GM12878 (cell line): ENCODE measurements at regions not wholly inside any gene's neighbourhood (a gene's known extent, or its start where the extent isn't known, plus 50 kb on each side); places are given as distances from the start of the nearest gene placed in this dataset.

Experiments
- ATAC-seq: fragments of 200-7000 bp; cut with Tn5 transposase; 3 replicates; pipeline ENCODE4 v1.9.1; 2020; ENCODE audit warnings: mild to moderate bottlenecking, moderate library complexity
- BruUV-seq: library from RNA; stranded (reverse); fragments of 400-500 nt; replicated peaks from 2 replicates; lab custom pipeline; 2021; lab: Mats Ljungman, UMichigan
- CTCF ChIA-PET: fragments of 300-600 bp; sonication (Branson Sonifier 250); formaldehyde crosslinking; extraction: SDS; loops from one replicate; lab custom pipeline; 2021; ENCODE audit warnings: inconsistent platforms; lab: Yijun Ruan, JAX
- POLR2A ChIA-PET: fragments of 350-600 bp; formaldehyde crosslinking; extraction: SDS; loops from one replicate; lab custom pipeline; 2021; ENCODE audit warnings: inconsistent platforms; lab: Charles Lee
- RAD21 ChIA-PET: fragments of 300-600 bp; sonication (Branson Sonifier 250); formaldehyde crosslinking; loops from one replicate; lab custom pipeline; 2023; ENCODE audit warnings: antibody characterized with exemption; ENCODE audit not compliant: unreplicated experiment; lab: Charles Lee
- SMC1A ChIA-PET: fragments of 300-600 bp; sonication (Branson Sonifier 250); formaldehyde crosslinking; loops from one replicate; lab custom pipeline; 2023; ENCODE audit not compliant: unreplicated experiment, uncharacterized antibody; lab: Charles Lee
- DNase-seq: peaks from one replicate; pipeline ENCODE4 v3.0.0-alpha.2; 2011; ENCODE audit warnings: low read depth, low spot score
- FAIRE-seq: peaks from 3 replicates; lab custom pipeline; 2011; peaks lifted over from hg19 to GRCh38; lab: Jason Lieb, UNC
- H2AFZ ChIP-seq: 2 replicates; pipeline ENCODE4 v1.6.0; 2011; ENCODE audit warnings: low read depth, low read length, control low read depth; ENCODE audit not compliant: control insufficient read depth
- H3K27ac ChIP-seq: 2 replicates; pipeline ENCODE4 v1.5.1; 2011; ENCODE audit warnings: control low read depth; ENCODE audit not compliant: control insufficient read depth, insufficient read depth
- H3K27me3 ChIP-seq, 2 experiments: replicated peaks in 1 of 2; 2 replicates each; pipeline versions ENCODE4 v1.6.0 to v1.6.1; 2011; ENCODE audit warnings: low read length in 1 of 2; ENCODE audit not compliant: control insufficient read depth in 2 of 2, insufficient read depth in 2 of 2
- H3K36me3 ChIP-seq, 2 experiments: 2 replicates each; pipeline ENCODE4 v1.5.1; 2011; ENCODE audit warnings: low read length in 1 of 2; ENCODE audit not compliant: control insufficient read depth in 2 of 2, insufficient read depth in 2 of 2
- H3K4me1 ChIP-seq: 2 replicates; pipeline ENCODE4 v1.6.1; 2011; ENCODE audit warnings: mild to moderate bottlenecking, low read length, moderate library complexity, mixed read lengths; ENCODE audit not compliant: control insufficient read depth, insufficient read depth
- H3K4me2 ChIP-seq: 2 replicates; pipeline ENCODE4 v1.6.0; 2011; ENCODE audit warnings: control low read depth; ENCODE audit not compliant: control insufficient read depth, insufficient read depth
- H3K4me3 ChIP-seq: fragments of 200-600 bp; sonication (generic); 2 replicates; pipeline ENCODE4 v1.5.1; 2016
- H3K79me2 ChIP-seq: 2 replicates; pipeline ENCODE4 v1.6.0; 2011; ENCODE audit warnings: low read length; ENCODE audit not compliant: control insufficient read depth, insufficient read depth
- H3K9ac ChIP-seq: 2 replicates; pipeline ENCODE4 v1.8.0; 2011; ENCODE audit warnings: low read length, control low read depth, mixed read lengths; ENCODE audit not compliant: control insufficient read depth, insufficient read depth
- H3K9me3 ChIP-seq: replicated peaks from 3 replicates; pipeline ENCODE4 v1.5.1; 2011; ENCODE audit warnings: mild to moderate bottlenecking, low read length; ENCODE audit not compliant: control insufficient read depth, insufficient read depth
- H4K20me1 ChIP-seq: 2 replicates; pipeline ENCODE4 v1.6.0; 2011; ENCODE audit not compliant: control insufficient read depth, insufficient read depth
- ATF7 ChIP-seq: fragments of 450-650 bp; IDR thresholded peaks from 2 replicates; pipeline ENCODE4 v1.6.1; 2016; ENCODE audit warnings: low read depth, mild to moderate bottlenecking
- CBX3 ChIP-seq: fragments of 200-600 bp; sonication (generic); IDR thresholded peaks from 2 replicates; pipeline ENCODE4 v1.6.1; 2016; ENCODE audit warnings: low read depth, borderline replicate concordance
- CBX5 ChIP-seq: sonication (generic); IDR thresholded peaks from 2 replicates; pipeline ENCODE4 v1.6.1; 2016; ENCODE audit warnings: low read depth, moderate library complexity, mild to moderate bottlenecking, inconsistent platforms
- CEBPB ChIP-seq, 2 experiments: fragments of 150-350 bp in 1 of 2; IDR thresholded peaks; 2 replicates each; pipeline ENCODE4 v1.6.1; 2012 to 2014; ENCODE audit warnings: low read depth in 2 of 2, low read length in 2 of 2, borderline replicate concordance in 1 of 2, inconsistent platforms in 1 of 2
- EP300 ChIP-seq, 2 experiments: fragments of 150-350 bp in 1 of 2; IDR thresholded peaks; 2 replicates each; pipeline ENCODE4 v1.6.1; 2011 to 2012; ENCODE audit warnings: low read depth in 2 of 2, low read length in 2 of 2, borderline replicate concordance in 1 of 2, improper control_type of control experiment in 1 of 2, inconsistent platforms in 1 of 2; ENCODE audit not compliant: control insufficient read depth in 1 of 2
- FOXK2 ChIP-seq: fragments of 450-650 bp; IDR thresholded peaks from 2 replicates; pipeline ENCODE4 v1.6.1; 2017; ENCODE audit warnings: mild to moderate bottlenecking, moderate library complexity
- HDAC6 ChIP-seq: fragments of 200-600 bp; sonication (generic); IDR thresholded peaks from one replicate; pipeline ENCODE4 v1.8.0; 2017; ENCODE audit warnings: antibody characterized with exemption; ENCODE audit not compliant: unreplicated experiment
- KDM1A ChIP-seq: fragments of 200-600 bp; sonication (generic); IDR thresholded peaks from 2 replicates; pipeline ENCODE4 v1.6.1; 2016; ENCODE audit warnings: borderline replicate concordance
- SP1 ChIP-seq: IDR thresholded peaks from one replicate; pipeline ENCODE4 v1.6.1; 2011; ENCODE audit warnings: low read depth, low read length
- SREBF2 ChIP-seq: IDR thresholded peaks from 2 replicates; pipeline ENCODE4 v1.6.1; 2012; ENCODE audit warnings: mild to moderate bottlenecking, low read length
- TARDBP ChIP-seq: IDR thresholded peaks from 2 replicates; pipeline ENCODE4 v1.6.1; 2016; ENCODE audit warnings: borderline replicate concordance
- WRNIP1 ChIP-seq: IDR thresholded peaks from 2 replicates; pipeline ENCODE4 v1.6.1; 2011; ENCODE audit warnings: low read depth, low read length, improper control_type of control experiment, borderline replicate concordance
- ZNF274 ChIP-seq: IDR thresholded peaks from one replicate; pipeline ENCODE4 v1.8.0; 2011; ENCODE audit not compliant: insufficient read length, insufficient read depth
- WGBS: methylation state at CpG from one replicate; pipeline ENCODE4 v1.1.6; 2016; ENCODE audit warnings: low lambda C conversion rate; ENCODE audit not compliant: insufficient replicate concordance, insufficient coverage; ENCODE audit errors: missing lambda C conversion rate; 5-methylcytosine and 5-hydroxymethylcytosine counted together
- in situ Hi-C: fragments of 300-500 bp; cut with MboI; formaldehyde crosslinking; loops from 9 replicates; pipeline ENCODE4 v1.14.3; 2018; ENCODE audit warnings: mixed read lengths
- intact Hi-C: fragments of 100-400 bp; cut with micrococcal nuclease; formaldehyde crosslinking; loops from one replicate; pipeline ENCODE4 v1.14.2; 2022; ENCODE audit not compliant: unreplicated experiment

GRCh38 chr5:163310997-163311396, 126.4 kb upstream of the CCNG1 start:
- RAD21 ChIA-PET = no interaction called here
- no peak overlapping the region for H3K9ac ChIP-seq
- 0% methylated on average over 1 of the region's 1 CpG for WGBS
- BruUV-seq = no TSS peak
- H3K4me1 ChIP-seq = no peaks in the 10 kb centered on the region
- no peaks in the 10 kb centered on the region for H4K20me1 ChIP-seq
- no peak overlapping the region for H3K4me3 ChIP-seq
- POLR2A ChIA-PET = no interaction called here
- H3K36me3 ChIP-seq = no peaks in the 10 kb centered on the region
- DNase-seq (no peak), ATAC-seq (peak; percentile 65), FAIRE-seq (no peak)
- in situ Hi-C loops (no loop called here), intact Hi-C loops (no loop called here)
- no peaks in the 10 kb centered on the region for H3K79me2 ChIP-seq
- H3K27ac ChIP-seq = no peak overlapping the region
- no peaks in the 10 kb centered on the region for H3K27me3 ChIP-seq
- H2AFZ ChIP-seq = no peak overlapping the region
- SMC1A ChIA-PET = no interaction called here
- no peak for TF ChIP-seq EP300 (IDR thresholded peaks at IDR 0.05; ENCODE audit: borderline replicate concordance in 1 of 2, control insufficient read depth in 1 of 2, low read depth in 2 of 2, low read length in 2 of 2)
- TF ChIP-seq CEBPB (IDR thresholded peaks at IDR 0.05; ENCODE audit: borderline replicate concordance in 1 of 2, low read depth in 2 of 2, low read length in 2 of 2) = no peak
- no peak for TF ChIP-seq SP1
- TF ChIP-seq HDAC6 = no peak
- TF ChIP-seq CBX3 = no peak
- TF ChIP-seq ATF7 = no peak
- no peak for TF ChIP-seq ZNF274
- no peak for TF ChIP-seq KDM1A
- TF ChIP-seq TARDBP = no peak
- no peak for TF ChIP-seq FOXK2
- no peak for TF ChIP-seq SREBF2
- TF ChIP-seq CBX5 = no peak
- TF ChIP-seq WRNIP1 = no peak
- H3K4me2 ChIP-seq = no peak overlapping the region
- CTCF ChIA-PET = interaction anchor here (1.0 kb wide), 1 partner anchor 97 kb away, joined by 3 read pairs; no protein-coding TSS in a partner anchor
- no peaks in the 10 kb centered on the region for H3K9me3 ChIP-seq
